ENCODE measurements at regions not wholly inside any gene's neighbourhood (a gene's known extent, or its start where the extent isn't known, plus 50 kb on each side); places are given as distances from the start of the nearest gene placed in this dataset.

DNA sequence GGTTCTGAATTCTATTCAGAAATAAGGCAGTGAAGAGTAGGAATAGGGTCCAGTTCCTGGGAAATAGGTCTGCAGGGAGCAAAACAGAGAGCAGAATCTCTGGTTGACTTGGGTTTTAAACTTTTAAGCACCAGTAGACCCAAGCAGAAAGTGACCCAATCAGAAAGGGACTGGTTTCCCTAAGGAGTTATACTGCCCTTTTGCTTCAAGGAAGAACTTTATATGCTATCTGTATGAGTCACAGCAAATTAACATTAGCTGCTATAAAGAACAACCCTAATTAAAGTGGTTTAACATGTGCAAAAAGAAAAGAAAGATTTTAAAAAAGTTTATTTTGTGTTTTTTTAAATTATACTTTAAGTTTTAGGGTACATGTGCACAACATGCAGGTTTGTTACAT lies 263.6 kb upstream of the EMCN start:
- TF ChIP-seq, protein P1, sequence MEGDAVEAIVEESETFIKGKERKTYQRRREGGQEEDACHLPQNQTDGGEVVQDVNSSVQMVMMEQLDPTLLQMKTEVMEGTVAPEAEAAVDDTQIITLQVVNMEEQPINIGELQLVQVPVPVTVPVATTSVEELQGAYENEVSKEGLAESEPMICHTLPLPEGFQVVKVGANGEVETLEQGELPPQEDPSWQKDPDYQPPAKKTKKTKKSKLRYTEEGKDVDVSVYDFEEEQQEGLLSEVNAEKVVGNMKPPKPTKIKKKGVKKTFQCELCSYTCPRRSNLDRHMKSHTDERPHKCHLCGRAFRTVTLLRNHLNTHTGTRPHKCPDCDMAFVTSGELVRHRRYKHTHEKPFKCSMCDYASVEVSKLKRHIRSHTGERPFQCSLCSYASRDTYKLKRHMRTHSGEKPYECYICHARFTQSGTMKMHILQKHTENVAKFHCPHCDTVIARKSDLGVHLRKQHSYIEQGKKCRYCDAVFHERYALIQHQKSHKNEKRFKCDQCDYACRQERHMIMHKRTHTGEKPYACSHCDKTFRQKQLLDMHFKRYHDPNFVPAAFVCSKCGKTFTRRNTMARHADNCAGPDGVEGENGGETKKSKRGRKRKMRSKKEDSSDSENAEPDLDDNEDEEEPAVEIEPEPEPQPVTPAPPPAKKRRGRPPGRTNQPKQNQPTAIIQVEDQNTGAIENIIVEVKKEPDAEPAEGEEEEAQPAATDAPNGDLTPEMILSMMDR (IDR thresholded peaks at IDR 0.05; ENCODE audit: extremely low read depth, low read depth, low read length), result no peak
- Histone ChIP-seq H3K4me2 (ENCODE audit: insufficient read depth, low read length) (no peak overlapping the region), H3K36me3 (ENCODE audit: insufficient read depth, low read length) (no peaks in the 10 kb centered on the region), H3K27me3 (ENCODE audit: insufficient read depth, low read length) (no peaks in the 10 kb centered on the region), H3K4me1 (ENCODE audit: insufficient read depth, low read length) (no peaks in the 10 kb centered on the region), H4K20me1 (ENCODE audit: insufficient read depth, low read length) (no peaks in the 10 kb centered on the region), H3K4me3 (ENCODE audit: insufficient read depth, low read length) (no peak overlapping the region), H3K27ac (ENCODE audit: low read depth, low read length) (no peak overlapping the region), H3K79me2 (ENCODE audit: insufficient read depth, low read length) (no peaks in the 10 kb centered on the region), H2AFZ (ENCODE audit: low read length) (no peak overlapping the region), H3K9me3 (ENCODE audit: low read depth, low read length) (no peaks in the 10 kb centered on the region)
- no peak for DNase-seq (ENCODE audit: insufficient read length, low spot score, missing footprints)

DNA sequence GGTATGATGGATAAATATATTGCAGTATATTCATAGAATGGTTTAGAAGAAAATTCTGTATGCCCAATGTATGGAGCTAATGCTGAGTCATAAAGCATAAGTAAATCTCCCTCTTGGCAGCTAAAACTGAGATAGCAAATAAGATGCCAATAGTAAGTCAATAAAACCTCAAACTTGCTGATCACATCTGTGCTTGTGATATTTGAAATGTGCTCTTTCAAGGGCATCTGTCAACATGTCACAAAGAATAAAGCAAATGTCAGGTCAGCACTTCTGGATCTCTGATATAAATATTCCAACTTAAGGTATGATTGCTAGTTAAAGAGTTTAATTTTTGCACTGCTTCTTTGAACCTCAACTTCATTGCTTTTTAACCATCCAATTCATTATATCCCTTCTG lies 262.3 kb upstream of the EMCN start:
- no peak overlapping the region for H3K27ac ChIP-seq (ENCODE audit: low read depth, low read length)
- no peak overlapping the region for H3K4me3 ChIP-seq (ENCODE audit: insufficient read depth, low read length)
- H3K27me3 ChIP-seq (ENCODE audit: insufficient read depth, low read length), result no peaks in the 10 kb centered on the region
- TF ChIP-seq, protein P1 (IDR thresholded peaks at IDR 0.05; ENCODE audit: extremely low read depth, low read depth, low read length), result no peak
- no peaks in the 10 kb centered on the region for H4K20me1 ChIP-seq (ENCODE audit: insufficient read depth, low read length)
- no peak for DNase-seq (ENCODE audit: insufficient read length, low spot score, missing footprints)
- H3K9me3 ChIP-seq (ENCODE audit: low read depth, low read length), result no peaks in the 10 kb centered on the region
- no peak overlapping the region for H2AFZ ChIP-seq (ENCODE audit: low read length)
- no peaks in the 10 kb centered on the region for H3K36me3 ChIP-seq (ENCODE audit: insufficient read depth, low read length)
- H3K79me2 ChIP-seq (ENCODE audit: insufficient read depth, low read length), result no peaks in the 10 kb centered on the region
- H3K4me2 ChIP-seq (ENCODE audit: insufficient read depth, low read length), result no peak overlapping the region
- H3K4me1 ChIP-seq (ENCODE audit: insufficient read depth, low read length), result no peaks in the 10 kb centered on the region

DNA sequence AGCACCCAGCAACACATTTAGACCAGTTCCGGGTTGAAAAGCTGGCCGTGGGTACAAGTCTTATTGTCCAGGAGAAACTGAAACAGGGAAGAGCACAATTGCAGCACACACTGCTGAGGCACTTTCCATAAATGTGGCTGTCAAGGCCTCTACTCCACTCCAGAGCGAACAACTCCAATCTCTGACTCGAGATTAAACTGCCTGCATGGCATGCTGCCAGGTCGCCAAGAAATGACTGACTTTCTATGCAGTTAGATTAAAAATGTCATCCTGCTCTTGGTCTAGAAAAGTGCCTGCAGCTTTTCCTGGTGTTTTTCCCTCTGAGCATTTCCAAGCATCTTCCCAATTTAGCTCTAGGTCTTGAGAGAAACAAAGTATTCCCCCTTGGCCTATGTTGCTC lies 260.6 kb upstream of the EMCN start:
- Histone ChIP-seq H3K4me2 (ENCODE audit: insufficient read depth, low read length) (no peak overlapping the region), H3K4me1 (ENCODE audit: insufficient read depth, low read length) (no peaks in the 10 kb centered on the region), H3K36me3 (ENCODE audit: insufficient read depth, low read length) (no peaks in the 10 kb centered on the region), H4K20me1 (ENCODE audit: insufficient read depth, low read length) (no peaks in the 10 kb centered on the region), H3K27ac (ENCODE audit: low read depth, low read length) (no peak overlapping the region), H3K9me3 (ENCODE audit: low read depth, low read length) (no peaks in the 10 kb centered on the region), H2AFZ (ENCODE audit: low read length) (no peak overlapping the region), H3K4me3 (ENCODE audit: insufficient read depth, low read length) (no peak overlapping the region), H3K79me2 (ENCODE audit: insufficient read depth, low read length) (no peaks in the 10 kb centered on the region), H3K27me3 (ENCODE audit: insufficient read depth, low read length) (no peaks in the 10 kb centered on the region)
- no peak for DNase-seq (ENCODE audit: insufficient read length, low spot score, missing footprints)
- TF ChIP-seq, protein P1 (IDR thresholded peaks at IDR 0.05; ENCODE audit: extremely low read depth, low read depth, low read length), result no peak

DNA sequence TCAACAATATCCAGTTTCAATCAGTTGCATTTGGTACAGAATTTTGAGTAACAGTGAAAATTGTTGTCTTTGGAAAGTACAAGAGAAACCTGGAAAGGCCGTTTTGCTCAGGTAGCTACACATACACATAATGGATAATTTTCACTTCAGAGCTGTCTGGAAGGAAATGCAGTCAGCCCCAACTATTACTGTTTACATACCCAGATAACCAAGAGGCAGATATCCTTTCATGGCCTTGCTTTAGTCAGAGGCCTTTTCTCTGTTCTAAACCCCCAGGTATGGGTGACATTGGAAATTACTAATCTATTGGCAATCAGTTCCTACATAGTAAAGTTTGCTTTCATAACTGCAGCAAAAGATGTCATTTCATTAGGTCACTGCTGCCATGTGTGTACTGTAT lies 244.9 kb upstream of the EMCN start:
- Histone ChIP-seq H3K9me3 (ENCODE audit: low read depth, low read length) (no peaks in the 10 kb centered on the region), H3K27me3 (ENCODE audit: insufficient read depth, low read length) (no peaks in the 10 kb centered on the region)
- TF ChIP-seq, protein P1 (IDR thresholded peaks at IDR 0.05; ENCODE audit: extremely low read depth, low read depth, low read length), result no peak

More for the DNA sequence above, 244.9 kb upstream of the EMCN start:
- no peak for DNase-seq (ENCODE audit: insufficient read length, low spot score, missing footprints)
- Histone ChIP-seq H3K4me3 (ENCODE audit: insufficient read depth, low read length) (no peak overlapping the region), H3K4me1 (ENCODE audit: insufficient read depth, low read length) (no peaks in the 10 kb centered on the region), H3K79me2 (ENCODE audit: insufficient read depth, low read length) (no peaks in the 10 kb centered on the region), H3K36me3 (ENCODE audit: insufficient read depth, low read length) (no peaks in the 10 kb centered on the region), H3K27ac (ENCODE audit: low read depth, low read length) (no peak overlapping the region), H2AFZ (ENCODE audit: low read length) (no peak overlapping the region), H4K20me1 (ENCODE audit: insufficient read depth, low read length) (no peaks in the 10 kb centered on the region), H3K4me2 (ENCODE audit: insufficient read depth, low read length) (no peak overlapping the region)

Measured in osteoblast (primary cell).